Calu3 (cell line): ENCODE measurements at regions not wholly inside any gene's neighbourhood (a gene's known extent, or its start where the extent isn't known, plus 50 kb on each side); places are given as distances from the start of the nearest gene placed in this dataset.

Experiments
- BruUV-seq: library from RNA; stranded (reverse); fragments of 400-500 nt; replicated peaks from 2 replicates; lab custom pipeline; 2021; lab: Mats Ljungman, UMichigan
- CTCF ChIA-PET: fragments of 300-600 bp; sonication (Branson Sonifier 250); formaldehyde crosslinking; loops from one replicate; lab custom pipeline; 2022; ENCODE audit warnings: antibody characterized with exemption; lab: Charles Lee
- DNase-seq: peaks from one replicate; pipeline ENCODE4 v3.0.0; 2022
- H3K27ac Mint-ChIP-seq: one replicate; pipeline ENCODE4 v1.8.0; 2022; ENCODE audit warnings: mixed read lengths; ENCODE audit not compliant: unreplicated experiment
- H3K27me3 Mint-ChIP-seq: one replicate; pipeline ENCODE4 v1.8.0; 2022; ENCODE audit warnings: mixed read lengths; ENCODE audit not compliant: unreplicated experiment
- H3K36me3 Mint-ChIP-seq: one replicate; pipeline ENCODE4 v1.8.0; 2022; ENCODE audit warnings: mild to moderate bottlenecking, moderate library complexity, mixed read lengths; ENCODE audit not compliant: insufficient read depth, unreplicated experiment
- H3K4me1 Mint-ChIP-seq: one replicate; pipeline ENCODE4 v1.8.0; 2022; ENCODE audit warnings: mild to moderate bottlenecking, low read depth, mixed read lengths; ENCODE audit not compliant: unreplicated experiment
- H3K4me3 Mint-ChIP-seq: one replicate; pipeline ENCODE4 v1.8.0; 2022; ENCODE audit warnings: mild to moderate bottlenecking, low read depth, moderate library complexity, mixed read lengths; ENCODE audit not compliant: unreplicated experiment
- H3K9me3 Mint-ChIP-seq: one replicate; pipeline ENCODE4 v1.8.0; 2022; ENCODE audit warnings: low read depth, mixed read lengths; ENCODE audit not compliant: unreplicated experiment
- CTCF ChIP-seq: fragments of 200-600 bp; IDR thresholded peaks from one replicate; pipeline ENCODE4 v1.8.0; 2022; ENCODE audit warnings: antibody characterized with exemption; ENCODE audit not compliant: unreplicated experiment
- intact Hi-C: fragments of 100-400 bp; cut with micrococcal nuclease; formaldehyde crosslinking; loops from one replicate; pipeline ENCODE4 v1.10.0; 2022; ENCODE audit not compliant: unreplicated experiment

GRCh38 chr6:24076011-24076410 is 50.0 kb upstream of the NRSN1 start:
- Mint-ChIP-seq H3K4me3 (no peak overlapping the region), H3K27ac (no peak overlapping the region), H3K4me1 (no peaks in the 10 kb centered on the region), H3K36me3 (no peaks in the 10 kb centered on the region), H3K27me3 (no peaks in the 10 kb centered on the region), H3K9me3 (no peaks in the 10 kb centered on the region)
- CTCF ChIA-PET = no interaction called here
- DNase-seq = no peak
- TF ChIP-seq CTCF = no peak
- intact Hi-C loops = no loop called here
- no TSS peak for BruUV-seq
